ENCODE measurements at regions not wholly inside any gene's neighbourhood (a gene's known extent, or its start where the extent isn't known, plus 50 kb on each side); places are given as distances from the start of the nearest gene placed in this dataset.
A peak's percentile ranks its signal among the peaks of the same experiment; 100 is the strongest.

GRCh38 chr20:54981175-54981574, 505.8 kb downstream of the DOK5 start:
- no peaks in the 10 kb centered on the region for H4K20me1 ChIP-seq (ENCODE audit: control insufficient read depth, extremely low read depth, insufficient read depth, low read length)
- H3K27me3 ChIP-seq (ENCODE audit: control insufficient read depth, insufficient read depth, low read length): no peaks in the 10 kb centered on the region
- no peaks in the 10 kb centered on the region for H3K4me1 ChIP-seq (ENCODE audit: control insufficient read depth, extremely low read depth, insufficient read depth, low read length)
- no peaks in the 10 kb centered on the region for H3K79me2 ChIP-seq (ENCODE audit: control insufficient read depth, insufficient read depth, low read length)
- no peak overlapping the region for H3K4me3 ChIP-seq (replicated peaks in 1 of 4; ENCODE audit: control extremely low read depth in 1 of 4, insufficient read depth in 1 of 4, low read depth in 3 of 4, low read length in 4 of 4)
- H2AFZ ChIP-seq (ENCODE audit: low read length): no peak overlapping the region
- no peak overlapping the region for H3K4me2 ChIP-seq (ENCODE audit: extremely low read depth, insufficient read depth, low read length)
- H3K9me3 ChIP-seq (ENCODE audit: control insufficient read depth, insufficient read depth, low read depth, low read length): no peaks in the 10 kb centered on the region
- TF ChIP-seq EZH2 (IDR thresholded peaks at IDR 0.05; ENCODE audit: low read length, missing control alignments): no peak
- TF ChIP-seq CTCF (conservative IDR thresholded peaks at IDR 0.05 in 1 of 2, IDR thresholded peaks at IDR 0.05 in 1 of 2; ENCODE audit: low read depth in 1 of 2, low read length in 2 of 2): no peak
- DNase-seq (ENCODE audit: low read depth in 2 of 2): no peak
- no peaks in the 10 kb centered on the region for H3K36me3 ChIP-seq (ENCODE audit: control insufficient read depth, insufficient read depth, low read length)
- H3K27ac ChIP-seq (ENCODE audit: insufficient read depth, low read length): no peak overlapping the region
- H3K9ac ChIP-seq (ENCODE audit: insufficient read depth, low read length): no peak overlapping the region

GRCh38 chr20:54980103-54980960, 504.9 kb downstream of the DOK5 start:
- H4K20me1 ChIP-seq (ENCODE audit: control insufficient read depth, extremely low read depth, insufficient read depth, low read length): no peaks in the 10 kb centered on the region
- no peak overlapping the region for H3K4me3 ChIP-seq (replicated peaks in 1 of 4; ENCODE audit: control extremely low read depth in 1 of 4, insufficient read depth in 1 of 4, low read depth in 3 of 4, low read length in 4 of 4)
- DNase-seq (ENCODE audit: low read depth in 2 of 2): peak in 1 of 2 donors; percentile 28
- H3K4me1 ChIP-seq (ENCODE audit: control insufficient read depth, extremely low read depth, insufficient read depth, low read length): no peaks in the 10 kb centered on the region
- H3K27me3 ChIP-seq (ENCODE audit: control insufficient read depth, insufficient read depth, low read length): no peaks in the 10 kb centered on the region
- no peak overlapping the region for H3K27ac ChIP-seq (ENCODE audit: insufficient read depth, low read length)
- H3K4me2 ChIP-seq (ENCODE audit: extremely low read depth, insufficient read depth, low read length): no peak overlapping the region
- no peak overlapping the region for H3K9ac ChIP-seq (ENCODE audit: insufficient read depth, low read length)
- TF ChIP-seq EZH2 (IDR thresholded peaks at IDR 0.05; ENCODE audit: low read length, missing control alignments): no peak
- no peaks in the 10 kb centered on the region for H3K79me2 ChIP-seq (ENCODE audit: control insufficient read depth, insufficient read depth, low read length)
- no peaks in the 10 kb centered on the region for H3K9me3 ChIP-seq (ENCODE audit: control insufficient read depth, insufficient read depth, low read depth, low read length)
- no peak overlapping the region for H2AFZ ChIP-seq (ENCODE audit: low read length)
- H3K36me3 ChIP-seq (ENCODE audit: control insufficient read depth, insufficient read depth, low read length): no peaks in the 10 kb centered on the region

- Histone ChIP-seq H3K4me1 (ENCODE audit: control insufficient read depth, extremely low read depth, insufficient read depth, low read length) (no peaks in the 10 kb centered on the region), H3K9me3 (ENCODE audit: control insufficient read depth, insufficient read depth, low read depth, low read length) (no peaks in the 10 kb centered on the region), H3K27ac (ENCODE audit: insufficient read depth, low read length) (no peak overlapping the region), H3K9ac (ENCODE audit: insufficient read depth, low read length) (no peak overlapping the region), H4K20me1 (ENCODE audit: control insufficient read depth, extremely low read depth, insufficient read depth, low read length) (no peaks in the 10 kb centered on the region), H3K4me2 (ENCODE audit: extremely low read depth, insufficient read depth, low read length) (no peak overlapping the region), H3K36me3 (ENCODE audit: control insufficient read depth, insufficient read depth, low read length) (no peaks in the 10 kb centered on the region), H3K79me2 (ENCODE audit: control insufficient read depth, insufficient read depth, low read length) (no peaks in the 10 kb centered on the region), H3K4me3 (replicated peaks in 1 of 4; ENCODE audit: control extremely low read depth in 1 of 4, insufficient read depth in 1 of 4, low read depth in 3 of 4, low read length in 4 of 4) (no peak overlapping the region), H2AFZ (ENCODE audit: low read length) (no peak overlapping the region), H3K27me3 (ENCODE audit: control insufficient read depth, insufficient read depth, low read length) (no peaks in the 10 kb centered on the region)
- no peak for DNase-seq (ENCODE audit: low read depth in 2 of 2)
- TF ChIP-seq EZH2 (IDR thresholded peaks at IDR 0.05; ENCODE audit: low read length, missing control alignments) (no peak), CTCF (conservative IDR thresholded peaks at IDR 0.05 in 1 of 2, IDR thresholded peaks at IDR 0.05 in 1 of 2; ENCODE audit: low read depth in 1 of 2, low read length in 2 of 2) (no peak)
Observed at GRCh38 chr20:54950304-54950703, 474.9 kb downstream of the DOK5 start.

Measured in fibroblast of lung (primary cell).